ENCODE measurements at regions not wholly inside any gene's neighbourhood (a gene's known extent, or its start where the extent isn't known, plus 50 kb on each side); places are given as distances from the start of the nearest gene placed in this dataset.

DNA sequence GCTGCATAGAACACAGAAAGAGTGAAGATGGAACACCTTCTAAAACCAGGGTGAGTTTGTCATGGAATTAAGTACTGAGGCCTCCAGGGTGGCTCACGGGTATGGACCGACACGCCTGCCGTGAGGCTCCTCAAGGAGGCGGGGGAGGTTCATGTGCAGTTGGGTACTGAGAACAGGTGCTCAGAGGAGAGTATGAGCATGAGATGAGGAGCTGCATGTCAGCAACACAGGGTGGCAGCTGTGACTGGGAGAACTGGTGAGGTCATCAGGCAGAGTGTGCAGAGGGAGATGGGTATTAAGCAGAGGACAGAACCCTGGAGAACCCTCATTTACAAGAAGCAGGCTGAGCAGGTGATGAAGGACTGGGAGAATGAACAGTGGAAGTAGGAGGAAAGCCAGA lies 63.2 kb upstream of the KLHL29 start:
- no peaks in the 10 kb centered on the region for H3K36me3 ChIP-seq (ENCODE audit: control insufficient read depth, insufficient read depth, low read length)
- DNase-seq (ENCODE audit: extremely low read depth, insufficient read length) = no peak
- H3K27me3 ChIP-seq (replicated peaks; ENCODE audit: control insufficient read depth, insufficient read depth, low read length) = peaks cover 3% of the 10 kb centered on the region
- H3K4me3 ChIP-seq (replicated peaks; ENCODE audit: low read depth, low read length) = no peak overlapping the region
- no peak for TF ChIP-seq CTCF (IDR thresholded peaks at IDR 0.05; ENCODE audit: insufficient read depth, low read length, poor library complexity, severe bottlenecking)

DNA sequence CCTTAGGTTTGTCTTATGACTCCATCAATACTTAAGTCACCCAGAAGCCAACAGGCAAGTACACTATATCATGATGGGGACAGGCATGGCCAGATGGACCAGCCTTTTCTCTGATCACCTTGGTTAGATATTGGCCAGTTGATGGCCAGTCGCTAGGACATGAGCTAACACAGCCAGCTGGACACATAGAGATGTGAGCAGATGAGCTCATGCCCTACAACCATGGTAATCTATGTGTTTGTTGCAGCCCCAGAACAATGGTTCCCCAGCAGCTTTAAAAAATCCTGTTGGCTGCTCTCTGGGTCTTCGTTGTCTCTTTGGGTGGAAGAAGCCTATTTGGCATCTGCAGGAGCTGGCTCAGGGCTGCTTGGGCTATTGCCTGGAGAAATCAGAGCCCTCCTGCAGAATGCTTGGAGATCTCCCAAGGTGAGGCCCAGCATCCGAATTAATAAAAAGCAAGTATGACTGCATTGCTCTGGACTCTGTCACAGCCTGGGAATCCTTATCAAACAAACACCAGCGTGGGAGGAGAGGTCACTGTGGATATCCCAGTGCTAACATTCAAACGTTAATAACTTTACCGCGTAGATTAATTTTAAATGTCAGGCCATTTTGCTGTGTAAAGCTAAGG lies 62.3 kb upstream of the KLHL29 start:
- no peaks in the 10 kb centered on the region for H3K36me3 ChIP-seq (ENCODE audit: control insufficient read depth, insufficient read depth, low read length)
- peaks cover 3% of the 10 kb centered on the region for H3K27me3 ChIP-seq (replicated peaks; ENCODE audit: control insufficient read depth, insufficient read depth, low read length)
- DNase-seq (ENCODE audit: extremely low read depth, insufficient read length) = no peak
- no peak overlapping the region for H3K4me3 ChIP-seq (replicated peaks; ENCODE audit: low read depth, low read length)
- TF ChIP-seq CTCF (IDR thresholded peaks at IDR 0.05; ENCODE audit: insufficient read depth, low read length, poor library complexity, severe bottlenecking) = no peak

- DNase-seq (ENCODE audit: extremely low read depth, insufficient read length) = no peak
- H3K4me3 ChIP-seq (replicated peaks; ENCODE audit: low read depth, low read length) = no peak overlapping the region
- H3K27me3 ChIP-seq (replicated peaks; ENCODE audit: control insufficient read depth, insufficient read depth, low read length) = peaks cover 3% of the 10 kb centered on the region
- H3K36me3 ChIP-seq (ENCODE audit: control insufficient read depth, insufficient read depth, low read length) = no peaks in the 10 kb centered on the region
- no peak for TF ChIP-seq CTCF (IDR thresholded peaks at IDR 0.05; ENCODE audit: insufficient read depth, low read length, poor library complexity, severe bottlenecking)
Observed at GRCh38 chr2:23323198-23323916, 61.6 kb upstream of the KLHL29 start.

GRCh38 chr2:23323917-23324680 lies 60.9 kb upstream of the KLHL29 start:
- no peak for DNase-seq (ENCODE audit: extremely low read depth, insufficient read length)
- peaks cover 3% of the 10 kb centered on the region for H3K27me3 ChIP-seq (replicated peaks; ENCODE audit: control insufficient read depth, insufficient read depth, low read length)
- no peak for TF ChIP-seq CTCF (IDR thresholded peaks at IDR 0.05; ENCODE audit: insufficient read depth, low read length, poor library complexity, severe bottlenecking)
- no peaks in the 10 kb centered on the region for H3K36me3 ChIP-seq (ENCODE audit: control insufficient read depth, insufficient read depth, low read length)
- H3K4me3 ChIP-seq (replicated peaks; ENCODE audit: low read depth, low read length) = no peak overlapping the region

DNA sequence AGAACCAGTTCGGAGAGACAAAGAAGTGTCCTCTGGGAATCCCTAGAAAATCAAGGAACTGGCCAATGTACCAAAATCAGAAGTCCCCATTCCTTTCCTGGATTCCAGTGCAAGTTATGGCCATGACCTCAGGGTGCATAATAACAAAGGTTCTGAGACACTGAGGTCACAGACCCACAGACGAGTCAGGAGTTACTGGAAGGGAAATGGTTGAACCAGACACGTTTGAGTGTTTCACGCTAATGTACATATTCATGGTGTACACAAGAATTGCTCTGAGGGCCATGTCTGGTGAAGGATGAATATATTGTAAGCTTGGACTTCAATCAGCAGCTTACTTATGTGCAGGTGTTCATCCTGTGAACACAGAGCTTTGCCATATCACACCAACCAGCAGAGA lies 58.6 kb upstream of the KLHL29 start:
- no peak overlapping the region for H3K4me3 ChIP-seq (replicated peaks; ENCODE audit: low read depth, low read length)
- DNase-seq (ENCODE audit: extremely low read depth, insufficient read length) = no peak
- no peaks in the 10 kb centered on the region for H3K36me3 ChIP-seq (ENCODE audit: control insufficient read depth, insufficient read depth, low read length)
- no peak for TF ChIP-seq CTCF (IDR thresholded peaks at IDR 0.05; ENCODE audit: insufficient read depth, low read length, poor library complexity, severe bottlenecking)
- peaks cover 3% of the 10 kb centered on the region for H3K27me3 ChIP-seq (replicated peaks; ENCODE audit: control insufficient read depth, insufficient read depth, low read length)
